22Rv1 (cell line): ENCODE measurements at regions not wholly inside any gene's neighbourhood (a gene's known extent, or its start where the extent isn't known, plus 50 kb on each side); places are given as distances from the start of the nearest gene placed in this dataset.

Experiments
- CTCF ChIP-seq: fragments of 450-650 bp; IDR thresholded peaks from 2 replicates; pipeline ENCODE4 v1.5.1; 2017; ENCODE audit warnings: mild to moderate bottlenecking
- ZFX ChIP-seq: fragments of 450-650 bp; IDR thresholded peaks from 2 replicates; pipeline ENCODE4 v1.6.1; 2017; ENCODE audit warnings: antibody characterized with exemption, borderline replicate concordance

GRCh38 chr3:13145826-13146642 is 72.8 kb upstream of the IQSEC1 start:
- no peak for TF ChIP-seq CTCF
- TF ChIP-seq ZFX: no peak
